HFF-Myc (cell line): ENCODE measurements at regions not wholly inside any gene's neighbourhood (a gene's known extent, or its start where the extent isn't known, plus 50 kb on each side); places are given as distances from the start of the nearest gene placed in this dataset.

Experiments
- DNase-seq: peaks from one replicate; pipeline ENCODE4 v3.0.0-alpha.2; 2011; ENCODE audit warnings: low read depth; ENCODE audit errors: extremely low read depth
- H3K4me3 ChIP-seq: replicated peaks from 2 replicates; pipeline ENCODE4 v1.5.1; 2011; ENCODE audit warnings: low read depth, mild to moderate bottlenecking, control low read depth, low read length
- TF ChIP-seq, protein P1 (sequence below): IDR thresholded peaks from 2 replicates; pipeline ENCODE4 v1.5.1; 2012; ENCODE audit warnings: mild to moderate bottlenecking, low read depth, low read length, control low read depth; ENCODE audit errors: missing control alignments

DNA sequence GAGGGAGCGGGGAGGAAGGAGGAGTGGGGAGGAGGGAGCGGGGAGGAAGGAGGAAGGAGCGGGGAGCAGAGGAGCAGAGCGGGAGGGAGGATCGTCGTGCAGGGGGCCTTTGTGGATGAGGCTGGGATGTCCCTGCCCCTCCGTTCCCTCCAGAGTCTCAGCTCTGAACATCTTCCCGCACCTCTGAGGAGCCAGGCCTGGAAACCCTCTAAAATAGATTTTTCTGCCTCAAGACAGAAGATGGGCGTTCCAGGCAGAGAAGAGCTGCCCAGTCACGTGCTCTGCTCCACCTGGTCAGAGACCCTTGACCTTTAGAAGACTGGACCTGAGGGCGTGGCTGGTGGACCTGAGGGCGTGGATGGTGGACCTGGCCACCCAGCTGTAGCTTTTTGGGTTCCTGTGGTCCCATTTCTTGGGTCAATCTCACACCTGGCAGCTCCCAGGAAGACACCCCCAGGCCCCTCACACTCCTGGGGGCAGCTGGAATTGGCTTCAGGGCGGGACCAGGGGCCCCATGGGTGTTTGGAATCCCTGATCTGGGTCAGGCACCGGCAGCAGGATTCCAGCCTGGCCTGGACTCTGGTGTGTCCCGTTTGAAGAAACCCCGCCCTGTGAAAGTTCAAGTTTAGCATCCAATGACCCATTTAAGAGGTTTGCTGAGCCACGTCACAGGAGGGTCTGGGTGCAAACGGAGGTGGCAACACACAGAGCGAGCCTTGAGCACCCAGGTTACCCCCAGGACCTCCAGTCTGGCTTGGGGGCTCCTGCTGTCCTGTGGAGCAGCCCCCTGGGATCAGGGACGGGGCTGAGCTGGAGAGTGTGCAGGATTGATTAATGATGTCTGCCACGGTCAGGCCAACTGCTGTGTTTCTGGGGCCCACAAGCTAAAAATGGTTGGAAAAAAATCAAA lies 96.9 kb upstream of the BHLHE23 start:
- no peak for DNase-seq
- TF ChIP-seq, protein P1, sequence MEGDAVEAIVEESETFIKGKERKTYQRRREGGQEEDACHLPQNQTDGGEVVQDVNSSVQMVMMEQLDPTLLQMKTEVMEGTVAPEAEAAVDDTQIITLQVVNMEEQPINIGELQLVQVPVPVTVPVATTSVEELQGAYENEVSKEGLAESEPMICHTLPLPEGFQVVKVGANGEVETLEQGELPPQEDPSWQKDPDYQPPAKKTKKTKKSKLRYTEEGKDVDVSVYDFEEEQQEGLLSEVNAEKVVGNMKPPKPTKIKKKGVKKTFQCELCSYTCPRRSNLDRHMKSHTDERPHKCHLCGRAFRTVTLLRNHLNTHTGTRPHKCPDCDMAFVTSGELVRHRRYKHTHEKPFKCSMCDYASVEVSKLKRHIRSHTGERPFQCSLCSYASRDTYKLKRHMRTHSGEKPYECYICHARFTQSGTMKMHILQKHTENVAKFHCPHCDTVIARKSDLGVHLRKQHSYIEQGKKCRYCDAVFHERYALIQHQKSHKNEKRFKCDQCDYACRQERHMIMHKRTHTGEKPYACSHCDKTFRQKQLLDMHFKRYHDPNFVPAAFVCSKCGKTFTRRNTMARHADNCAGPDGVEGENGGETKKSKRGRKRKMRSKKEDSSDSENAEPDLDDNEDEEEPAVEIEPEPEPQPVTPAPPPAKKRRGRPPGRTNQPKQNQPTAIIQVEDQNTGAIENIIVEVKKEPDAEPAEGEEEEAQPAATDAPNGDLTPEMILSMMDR = no peak
- H3K4me3 ChIP-seq = no peak overlapping the region

DNA sequence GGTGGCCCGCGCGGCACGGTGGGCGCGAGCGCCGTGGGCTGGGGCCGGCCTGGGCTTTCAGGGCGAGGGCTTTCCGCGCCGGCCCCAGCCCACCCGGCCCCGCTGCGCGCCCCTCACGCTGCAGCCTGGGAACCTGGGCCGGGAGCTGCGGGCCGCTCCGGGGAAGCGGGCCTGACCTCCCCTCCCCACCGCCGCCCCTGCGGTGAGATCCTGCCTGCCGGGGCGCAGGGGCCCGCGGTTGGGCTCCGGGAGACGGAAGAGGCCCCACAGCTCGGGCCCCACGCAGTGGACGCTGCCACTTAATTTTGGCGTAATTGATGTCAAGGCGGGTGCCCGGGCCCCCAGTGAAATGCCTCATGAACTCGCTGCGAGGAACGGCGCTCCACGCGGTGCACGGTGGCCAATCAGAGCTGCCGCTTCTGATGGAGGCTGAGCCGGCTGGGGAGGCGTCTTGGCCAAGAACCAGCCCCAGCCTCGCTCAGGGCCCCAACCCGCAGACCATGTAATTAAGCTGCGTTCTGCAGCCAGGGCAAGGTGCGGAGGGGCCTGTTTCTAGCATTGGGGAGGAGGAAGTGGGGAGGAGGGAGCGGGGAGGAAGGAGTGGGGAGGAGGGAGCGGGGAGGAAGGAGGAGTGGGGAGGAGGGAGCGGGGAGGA lies 96.1 kb upstream of the BHLHE23 start:
- H3K4me3 ChIP-seq = no peak overlapping the region
- no peak for DNase-seq
- TF ChIP-seq, protein P1 = no peak

DNA sequence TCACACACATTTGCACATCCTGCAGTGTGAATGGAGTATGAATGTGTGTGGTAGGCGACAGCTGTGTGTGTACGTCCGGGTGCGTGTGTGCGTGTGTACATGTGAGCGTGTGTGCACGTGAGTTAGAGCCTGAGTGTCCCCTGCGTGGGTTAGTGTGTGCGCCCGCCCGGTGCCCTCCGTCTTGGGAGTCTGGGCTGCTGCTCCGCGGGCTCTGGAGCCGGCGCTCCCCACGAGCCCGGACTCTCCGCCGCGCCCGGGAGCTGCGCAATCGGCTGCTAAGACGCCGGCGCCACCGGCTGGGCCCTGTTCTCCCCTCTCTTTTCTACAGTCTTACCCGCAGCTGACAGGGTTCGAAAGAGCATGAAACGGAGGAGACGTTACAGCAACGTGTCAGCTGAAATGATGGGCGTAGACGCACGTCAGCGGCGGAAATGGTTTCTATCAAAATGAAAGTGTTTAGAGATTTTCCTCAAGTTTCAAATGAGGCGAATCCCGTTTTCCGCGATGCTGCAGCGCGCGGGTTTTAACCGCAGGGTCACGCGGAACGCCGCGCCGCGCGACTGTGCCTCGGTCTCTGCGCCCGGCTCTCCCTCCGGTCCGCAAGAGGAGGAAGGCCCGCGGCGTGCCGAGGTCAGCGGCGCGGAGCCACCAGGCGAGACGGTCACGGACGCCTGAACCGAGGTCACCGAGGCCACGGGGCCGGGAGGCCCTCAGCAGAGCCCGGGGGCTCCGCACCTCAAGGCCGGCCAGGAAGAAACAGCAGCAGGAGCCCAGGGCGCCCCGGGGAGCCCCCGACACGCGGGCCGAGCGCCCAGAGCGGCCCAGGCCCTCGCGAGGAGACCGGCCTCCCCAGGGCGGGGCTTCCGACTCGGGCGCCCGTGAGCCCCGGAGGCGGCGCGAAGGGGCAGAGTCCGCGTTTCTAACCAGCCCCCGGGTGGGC lies 95.3 kb upstream of the BHLHE23 start:
- TF ChIP-seq, protein P1 = no peak
- peak overlapping the region; percentile 41 for H3K4me3 ChIP-seq
- no peak for DNase-seq

DNA sequence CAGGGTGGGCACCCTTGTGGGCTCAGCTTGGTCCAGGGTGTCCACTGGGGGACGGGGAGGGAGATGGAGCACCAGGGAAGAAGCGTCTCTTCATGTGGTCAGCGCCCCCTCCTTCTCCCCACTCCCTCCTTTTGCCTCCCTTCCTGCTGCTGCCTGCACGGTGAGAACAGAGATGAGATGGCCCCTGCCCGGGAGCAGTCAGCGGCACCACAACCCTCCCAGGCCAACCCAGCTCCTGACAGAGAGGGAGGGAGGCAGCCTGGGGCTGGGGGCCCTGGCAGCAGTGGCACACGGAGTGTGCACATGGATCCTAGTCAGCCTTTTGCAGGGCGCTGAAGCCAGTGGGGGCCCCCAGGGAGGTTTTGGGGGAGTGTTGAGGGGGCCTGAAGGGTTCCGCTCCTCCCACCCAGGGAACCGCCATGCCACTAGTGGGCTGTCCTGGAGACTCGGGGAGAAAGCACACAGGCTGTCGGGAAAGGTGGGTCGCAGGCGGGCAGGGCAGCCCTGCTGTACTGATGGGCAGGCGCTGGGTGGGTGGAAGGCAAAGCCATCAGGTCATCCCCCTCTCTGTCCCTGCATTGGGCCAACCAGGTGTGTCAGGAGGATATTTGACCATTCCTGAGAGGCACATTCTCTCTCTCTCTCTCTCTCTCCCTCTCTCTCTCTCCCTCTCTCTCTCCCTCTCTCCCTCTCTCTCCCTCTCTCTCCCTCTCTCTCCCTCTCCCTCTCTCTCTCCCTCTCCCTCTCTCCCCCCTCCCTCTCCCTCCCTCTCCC lies 94.3 kb upstream of the BHLHE23 start:
- TF ChIP-seq, protein P1 = no peak
- DNase-seq = no peak
- H3K4me3 ChIP-seq = no peak overlapping the region

DNA sequence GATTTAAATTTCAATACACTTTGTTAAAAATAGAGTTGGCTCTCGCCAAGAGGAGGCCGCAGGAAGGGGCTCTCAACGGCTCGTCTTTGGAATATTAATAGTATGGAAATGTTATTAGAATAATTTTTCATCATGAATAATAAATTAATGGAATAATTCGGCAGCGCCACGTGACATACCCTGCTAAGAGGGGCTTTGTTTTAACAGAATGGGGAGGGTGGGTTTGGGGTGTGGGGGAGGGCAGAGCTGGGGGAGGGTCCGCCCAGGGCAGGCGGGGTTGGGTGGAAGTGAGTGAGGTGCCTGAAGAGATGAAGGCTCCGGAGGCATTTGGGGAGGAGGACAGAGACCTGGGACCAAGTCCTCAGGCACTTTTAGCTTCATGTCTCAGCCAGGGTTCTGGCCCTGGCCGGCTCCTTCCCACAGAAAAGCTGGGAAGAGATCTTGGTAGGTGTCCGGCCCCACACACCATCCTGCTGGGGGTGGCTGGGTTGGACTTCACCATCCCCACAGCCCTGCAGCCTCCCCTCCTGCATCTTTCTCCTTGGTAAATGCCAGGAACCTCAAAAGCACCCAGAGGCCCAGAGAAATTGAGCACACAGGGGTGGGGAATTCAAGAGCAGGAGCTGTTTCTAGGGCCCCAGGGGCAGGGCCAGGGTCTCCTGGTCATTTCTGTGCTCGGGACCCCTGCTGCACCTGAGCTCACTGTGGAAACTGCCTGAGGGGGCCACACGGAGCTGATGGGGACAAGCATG lies 93.6 kb upstream of the BHLHE23 start:
- TF ChIP-seq, protein P1 = no peak
- H3K4me3 ChIP-seq = no peak overlapping the region
- DNase-seq = no peak
